HL-60 (cell line): ENCODE measurements at regions not wholly inside any gene's neighbourhood (a gene's known extent, or its start where the extent isn't known, plus 50 kb on each side); places are given as distances from the start of the nearest gene placed in this dataset.
A peak's percentile ranks its signal among the peaks of the same experiment; 100 is the strongest.
"Not testable (repeated sequence)": the region's sequence is repeated elsewhere in the genome, so short reads cannot be mapped to it uniquely, and the experiment has no call there.

Source experiments
- DNase-seq, 2 experiments: peaks; one replicate each; pipeline ENCODE4 v3.0.0-alpha.2; 2010 to 2020; ENCODE audit warnings: low read depth in 1 of 2, low spot score in 1 of 2
- H3K27ac ChIP-seq: fragments of 250-450 bp; sonication (Bioruptor Pico); replicated peaks from 2 replicates; pipeline ENCODE4 v1.5.1; 2020; ENCODE audit warnings: mild to moderate bottlenecking, moderate library complexity
- H3K27me3 ChIP-seq: fragments of 250-450 bp; sonication (Bioruptor Pico); 2 replicates; pipeline ENCODE4 v1.5.1; 2021; ENCODE audit warnings: mild to moderate bottlenecking, moderate library complexity; ENCODE audit not compliant: insufficient read depth, poor library complexity, severe bottlenecking
- H3K4me3 ChIP-seq: replicated peaks from 2 replicates; pipeline ENCODE4 v1.5.1; 2011; ENCODE audit warnings: mild to moderate bottlenecking, control low read depth, low read length; ENCODE audit not compliant: insufficient read depth
- CTCF ChIP-seq: IDR thresholded peaks from one replicate; pipeline ENCODE4 v1.5.1; 2011; ENCODE audit warnings: low read length, control low read depth, inconsistent platforms; ENCODE audit not compliant: insufficient read depth
- GABPA ChIP-seq: IDR thresholded peaks from 2 replicates; pipeline ENCODE4 v1.6.1; 2012; ENCODE audit warnings: low read depth
- POLR2AphosphoS5 ChIP-seq: IDR thresholded peaks from 2 replicates; pipeline ENCODE4 v1.6.1; 2012; ENCODE audit warnings: low read depth
- REST ChIP-seq: IDR thresholded peaks from 2 replicates; pipeline ENCODE4 v1.6.1; 2012; ENCODE audit warnings: low read depth; ENCODE audit not compliant: insufficient replicate concordance
- SPI1 ChIP-seq: IDR thresholded peaks from 2 replicates; pipeline ENCODE4 v1.6.1; 2012; ENCODE audit warnings: low read depth, mild to moderate bottlenecking, borderline replicate concordance

GRCh38 chr2:67614454-67614853 is 217.3 kb downstream of the ETAA1 start:
- TF ChIP-seq CTCF (no peak), GABPA (no peak), REST (no peak), SPI1 (no peak), POLR2AphosphoS5 (no peak)
- H3K27ac ChIP-seq = no peak overlapping the region
- no peak for DNase-seq

GRCh38 chr2:67616749-67617148 is 219.6 kb downstream of the ETAA1 start:
- peak in 1 of 2 experiments; percentile 8 for DNase-seq
- no peak overlapping the region for H3K27ac ChIP-seq
- TF ChIP-seq CTCF (no peak), SPI1 (no peak), GABPA (no peak), REST (no peak), POLR2AphosphoS5 (no peak)
- no peak overlapping the region for H3K4me3 ChIP-seq
- no peaks in the 10 kb centered on the region for H3K27me3 ChIP-seq

More at GRCh38 chr2:67614454-67614853, 217.3 kb downstream of the ETAA1 start:
- Histone ChIP-seq H3K4me3 (no peak overlapping the region), H3K27me3 (no peaks in the 10 kb centered on the region)

GRCh38 chr2:67619204-67619603 is 222.1 kb downstream of the ETAA1 start:
- no peak overlapping the region for H3K4me3 ChIP-seq
- no peak for DNase-seq
- H3K27me3 ChIP-seq = no peaks in the 10 kb centered on the region
- no peak for TF ChIP-seq GABPA
- no peak for TF ChIP-seq CTCF
- no peak for TF ChIP-seq POLR2AphosphoS5
- TF ChIP-seq SPI1 = no peak
- TF ChIP-seq REST = no peak
- H3K27ac ChIP-seq = no peak overlapping the region

- not testable (repeated sequence) for H3K4me3 ChIP-seq, DNase-seq, H3K27me3 ChIP-seq, H3K27ac ChIP-seq
Observed at GRCh38 chr2:67623741-67624140, 226.6 kb downstream of the ETAA1 start.
